H1 (cell line): ENCODE measurements at regions not wholly inside any gene's neighbourhood (a gene's known extent, or its start where the extent isn't known, plus 50 kb on each side); places are given as distances from the start of the nearest gene placed in this dataset.

Experiments
- CTCF ChIA-PET: fragments of 300-600 bp; sonication (Branson Sonifier 250); formaldehyde crosslinking; loops from one replicate; lab custom pipeline; 2021; ENCODE audit not compliant: partially characterized antibody; lab: Charles Lee
- POLR2A ChIA-PET: fragments of 300-600 bp; sonication (Branson Sonifier 250); formaldehyde crosslinking; loops from one replicate; lab custom pipeline; 2021; ENCODE audit warnings: inconsistent platforms; ENCODE audit not compliant: partially characterized antibody; lab: Charles Lee
- DNase-seq, 2 experiments: peaks; one replicate each; pipeline versions ENCODE4 v3.0.0 to v3.0.0-alpha.2; 2010 to 2022; ENCODE audit warnings: low spot score in 2 of 2, low read depth in 1 of 2, mixed read lengths in 1 of 2
- FAIRE-seq: peaks from 2 replicates; lab custom pipeline; 2011; peaks lifted over from hg19 to GRCh38; lab: Jason Lieb, UNC
- H2AFZ ChIP-seq: 2 replicates; pipeline ENCODE4 v1.8.1; 2012; ENCODE audit warnings: low read length, inconsistent platforms
- H2AK5ac ChIP-seq: 2 replicates; pipeline ENCODE4 v1.6.1; 2013; ENCODE audit warnings: low read depth, low read length
- H2BK120ac ChIP-seq: replicated peaks from 2 replicates; pipeline ENCODE3; 2013; ENCODE audit warnings: low read depth, low read length, inconsistent platforms
- H2BK12ac ChIP-seq: 2 replicates; pipeline ENCODE4 v1.6.1; 2013; ENCODE audit warnings: low read depth, low read length
- H2BK15ac ChIP-seq: 2 replicates; pipeline ENCODE4 v1.6.1; 2013; ENCODE audit warnings: low read length
- H2BK20ac ChIP-seq: 2 replicates; pipeline ENCODE4 v1.6.1; 2013; ENCODE audit warnings: low read length
- H2BK5ac ChIP-seq: 2 replicates; pipeline ENCODE4 v1.6.1; 2013; ENCODE audit warnings: low read depth, low read length
- H3K14ac ChIP-seq: 2 replicates; pipeline ENCODE4 v1.6.1; 2013; ENCODE audit warnings: inconsistent platforms; ENCODE audit not compliant: insufficient read length
- H3K18ac ChIP-seq: 2 replicates; pipeline ENCODE4 v1.6.1; 2013; ENCODE audit warnings: low read length; ENCODE audit errors: extremely low read depth
- H3K23ac ChIP-seq: 2 replicates; pipeline ENCODE4 v1.6.1; 2013; ENCODE audit warnings: inconsistent platforms; ENCODE audit not compliant: insufficient read length
- H3K23me2 ChIP-seq: 2 replicates; pipeline ENCODE4 v1.6.1; 2013; ENCODE audit warnings: low read depth, low read length
- H3K27ac ChIP-seq: 2 replicates; pipeline ENCODE4 v1.6.1; 2011; ENCODE audit warnings: low read depth, low read length, inconsistent platforms
- H3K27me3 ChIP-seq, 4 experiments: replicated peaks in 1 of 4; 1 replicate in 1 of 4; 2 replicates in 3 of 4; pipeline versions ENCODE4 v1.6.1 to v1.8.1; 2011 to 2013; ENCODE audit warnings: low read length in 3 of 4, mild to moderate bottlenecking in 3 of 4, inconsistent platforms in 2 of 4, mixed read lengths in 2 of 4, moderate library complexity in 1 of 4; ENCODE audit not compliant: control insufficient read depth in 3 of 4, insufficient read depth in 3 of 4; ENCODE audit errors: extremely low read depth in 1 of 4
- H3K36me3 ChIP-seq, 4 experiments: 2 replicates each; pipeline versions ENCODE4 v1.6.1 to v1.8.1; 2011 to 2013; ENCODE audit warnings: mild to moderate bottlenecking in 4 of 4, low read length in 3 of 4, moderate library complexity in 2 of 4, control low read depth in 1 of 4, inconsistent platforms in 1 of 4; ENCODE audit not compliant: insufficient read depth in 4 of 4, control insufficient read depth in 2 of 4
- H3K4ac ChIP-seq: replicated peaks from 2 replicates; pipeline ENCODE3; 2013; ENCODE audit warnings: low read length, low read depth, mixed read lengths, inconsistent platforms; ENCODE audit not compliant: insufficient read length
- H3K4me1 ChIP-seq, 4 experiments: replicated peaks in 1 of 4; 1 replicate in 1 of 4; 2 replicates in 3 of 4; pipeline versions ENCODE4 v1.6.1 to v1.8.1; 2011 to 2013; ENCODE audit warnings: low read length in 3 of 4, inconsistent platforms in 2 of 4, mixed read lengths in 1 of 4; ENCODE audit not compliant: insufficient read depth in 4 of 4, control insufficient read depth in 3 of 4
- H3K4me2 ChIP-seq, 2 experiments: 2 replicates each; pipeline versions ENCODE4 v1.6.1 to v1.8.1; 2011 to 2013; ENCODE audit warnings: low read depth in 2 of 2, low read length in 2 of 2, control low read depth in 1 of 2, inconsistent platforms in 1 of 2, mild to moderate bottlenecking in 1 of 2; ENCODE audit not compliant: insufficient read depth in 1 of 2
- H3K4me3 ChIP-seq, 4 experiments: fragments of 200-600, 300-600 bp in 1 of 4; sonication (generic), shearing (Covaris generic), sonication (Bioruptor Twin) in 1 of 4; 2 replicates each; pipeline versions ENCODE4 v1.5.1 to v1.8.1; 2011 to 2016; ENCODE audit warnings: low read length in 4 of 4, low read depth in 3 of 4, control low read depth in 2 of 4, inconsistent platforms in 2 of 4, mild to moderate bottlenecking in 2 of 4, mixed read lengths in 1 of 4, moderate library complexity in 1 of 4; ENCODE audit not compliant: insufficient read depth in 2 of 4; ENCODE audit errors: extremely low read depth in 1 of 4
- H3K56ac ChIP-seq: replicated peaks from 2 replicates; pipeline ENCODE3; 2013; ENCODE audit warnings: low read depth, mild to moderate bottlenecking, mixed read lengths, low read length, inconsistent platforms; ENCODE audit not compliant: insufficient read length
- H3K79me1 ChIP-seq: 2 replicates; pipeline ENCODE4 v1.6.1; 2013; ENCODE audit warnings: low read depth, low read length, control low read depth
- H3K79me2 ChIP-seq, 2 experiments: 2 replicates each; pipeline versions ENCODE4 v1.6.1 to v1.8.1; 2012 to 2013; ENCODE audit warnings: low read length in 2 of 2, mild to moderate bottlenecking in 2 of 2, inconsistent platforms in 1 of 2; ENCODE audit not compliant: insufficient read depth in 2 of 2, control insufficient read depth in 1 of 2
- H3K9ac ChIP-seq, 4 experiments: replicated peaks in 1 of 4; 1 replicate in 1 of 4; 2 replicates in 3 of 4; pipeline versions ENCODE4 v1.6.1 to v1.8.1; 2011 to 2013; ENCODE audit warnings: low read depth in 3 of 4, low read length in 3 of 4, control low read depth in 2 of 4, mild to moderate bottlenecking in 2 of 4, moderate library complexity in 2 of 4, inconsistent platforms in 1 of 4; ENCODE audit errors: extremely low read depth in 1 of 4
- H3K9me3 ChIP-seq, 2 experiments: 2 replicates each; pipeline versions ENCODE4 v1.6.1 to v1.8.1; 2012 to 2013; ENCODE audit warnings: mild to moderate bottlenecking in 2 of 2, moderate library complexity in 2 of 2, control low read depth in 1 of 2, inconsistent platforms in 1 of 2, low read depth in 1 of 2, low read length in 1 of 2, mixed read lengths in 1 of 2; ENCODE audit not compliant: insufficient read depth in 2 of 2
- H4K20me1 ChIP-seq, 2 experiments: replicated peaks in 1 of 2; 2 replicates each; pipeline versions ENCODE3 to v1.8.1; 2011 to 2013; ENCODE audit warnings: inconsistent platforms in 2 of 2, low read length in 2 of 2, mild to moderate bottlenecking in 1 of 2; ENCODE audit not compliant: insufficient read depth in 2 of 2, control insufficient read depth in 1 of 2
- H4K5ac ChIP-seq: 2 replicates; pipeline ENCODE4 v1.6.1; 2013; ENCODE audit warnings: low read length, low read depth, mixed read lengths, inconsistent platforms; ENCODE audit not compliant: insufficient read length
- H4K8ac ChIP-seq: 2 replicates; pipeline ENCODE4 v1.8.0; 2013; ENCODE audit warnings: mild to moderate bottlenecking, moderate library complexity, low read length, inconsistent platforms; ENCODE audit not compliant: insufficient read depth; ENCODE audit errors: extremely low read depth
- H4K91ac ChIP-seq: replicated peaks from 2 replicates; pipeline ENCODE3; 2013; ENCODE audit warnings: low read length, mixed read lengths, inconsistent platforms; ENCODE audit not compliant: insufficient read length
- KDM1A ChIP-seq: fragments of 200-600, 300-600 bp; sonication (generic); IDR thresholded peaks from 2 replicates; pipeline ENCODE4 v1.7.1; 2016; ENCODE audit warnings: mild to moderate bottlenecking, low read length, borderline replicate concordance
- KDM4A ChIP-seq: IDR thresholded peaks from one replicate; pipeline ENCODE4 v1.7.1; 2012; ENCODE audit warnings: low read depth, mild to moderate bottlenecking, moderate library complexity, low read length, inconsistent platforms; ENCODE audit not compliant: severe bottlenecking
- MAX ChIP-seq: IDR thresholded peaks from 2 replicates; pipeline ENCODE4 v1.6.1; 2012; ENCODE audit warnings: inconsistent platforms
- NANOG ChIP-seq: IDR thresholded peaks from 2 replicates; pipeline ENCODE4 v1.6.1; 2011; ENCODE audit warnings: low read length, low read depth, mild to moderate bottlenecking, inconsistent platforms; ENCODE audit not compliant: insufficient read depth, poor library complexity, severe bottlenecking
- POLR2AphosphoS5 ChIP-seq: IDR thresholded peaks from 2 replicates; pipeline ENCODE4 v1.6.1; 2011; ENCODE audit warnings: low read depth, low read length
- SIX5 ChIP-seq: IDR thresholded peaks from 2 replicates; pipeline ENCODE4 v1.6.1; 2011; ENCODE audit warnings: mild to moderate bottlenecking, low read depth, low read length
- TAF1 ChIP-seq: IDR thresholded peaks from 2 replicates; pipeline ENCODE4 v1.6.1; 2011; ENCODE audit warnings: mild to moderate bottlenecking, low read depth, low read length
- TEAD4 ChIP-seq: IDR thresholded peaks from 2 replicates; pipeline ENCODE4 v1.6.1; 2012; ENCODE audit warnings: low read depth, low read length, inconsistent platforms, mixed read lengths
- WGBS, 2 experiments: shearing (Covaris generic) in 1 of 2; methylation state at CpG; one replicate each; pipeline versions ENCODE4 v1.1.6 to v1.1.7; 2013 to 2015; ENCODE audit warnings: low lambda C conversion rate in 2 of 2, mixed read lengths in 2 of 2, inconsistent platforms in 1 of 2, low coverage in 1 of 2, missing lambda C conversion rate in 1 of 2; ENCODE audit not compliant: insufficient replicate concordance in 2 of 2, insufficient coverage in 1 of 2, insufficient read length in 1 of 2; ENCODE audit errors: extremely low coverage in 1 of 2, missing lambda C conversion rate in 1 of 2; 5-methylcytosine and 5-hydroxymethylcytosine counted together
- TF ChIP-seq, protein P1 (sequence below): IDR thresholded peaks from 2 replicates; pipeline ENCODE4 v1.6.1; 2012; ENCODE audit warnings: inconsistent platforms

DNA sequence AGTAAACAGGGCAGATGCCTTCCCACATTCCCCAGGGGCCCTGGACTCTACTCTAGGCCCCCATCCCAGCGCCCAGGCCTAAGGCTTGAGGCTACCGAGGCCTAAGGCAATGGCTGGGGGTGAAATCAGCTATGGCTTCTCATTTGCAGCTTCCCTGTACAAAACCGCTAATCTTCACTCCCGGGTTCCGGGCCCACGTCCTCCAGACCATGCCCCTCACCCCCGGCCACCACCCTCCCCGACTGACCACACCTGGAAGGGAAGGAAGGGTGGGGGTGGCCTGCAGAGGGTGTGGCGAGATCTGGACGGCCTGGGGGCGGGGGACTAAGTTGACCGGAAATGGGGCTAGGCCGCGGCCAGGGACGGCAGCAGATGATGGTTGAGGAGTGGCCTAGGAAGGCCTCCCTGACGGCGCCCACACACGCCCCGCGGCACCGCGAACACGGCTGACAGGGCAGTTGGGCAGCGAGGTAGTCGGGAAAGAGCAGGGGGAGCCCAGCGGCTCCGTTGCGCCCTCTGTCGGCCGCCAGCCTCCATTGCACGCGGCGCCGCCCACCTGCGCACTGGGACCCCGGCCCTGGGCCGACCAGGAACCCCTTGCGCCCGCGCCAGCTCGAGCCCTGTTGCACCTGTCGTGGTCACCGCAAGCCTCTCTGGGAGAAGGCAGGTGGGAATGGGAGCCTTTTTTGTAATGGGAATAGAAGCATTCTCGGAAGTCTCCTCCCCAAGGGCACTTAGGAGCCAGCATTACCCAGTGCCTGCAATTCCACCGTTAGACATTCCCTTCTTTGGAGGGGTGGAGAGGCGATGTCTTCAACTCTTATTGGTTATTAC lies 95.9 kb upstream of the CALM2 start:
- DNase-seq (peak in 1 of 2 experiments; percentile 96), FAIRE-seq (no peak)
- no peak overlapping the region for H2AFZ ChIP-seq
- H3K23ac ChIP-seq = no peak overlapping the region
- H3K14ac ChIP-seq = no peak overlapping the region
- peak overlapping the region in 3 of 4 experiments; percentile 3 to 56 (median 12); a peak in 3 of 8 replicates for H3K4me3 ChIP-seq
- no peak overlapping the region for H2AK5ac ChIP-seq
- 21% methylated on average over 42 of the region's 46 CpGs; no CpG with 5 or more reads in 1 of the 2 experiments for WGBS, 2 experiments
- H3K18ac ChIP-seq = peak overlapping the region; percentile 51
- no peak overlapping the region for H3K4ac ChIP-seq
- H4K5ac ChIP-seq = no peak overlapping the region
- H3K23me2 ChIP-seq = no peaks in the 10 kb centered on the region
- H2BK15ac ChIP-seq = peak overlapping the region; percentile 97; the same call in 1 of the 2 replicates
- H3K9ac ChIP-seq = no peak overlapping the region
- CTCF ChIA-PET = interaction anchor here (0.5 to 9.8 kb wide), 34 partner anchors 8 to 289 kb away, joined by 3 to 58 read pairs (median 4); partner anchors contain the start of gene MSH2
- no peak overlapping the region for H3K56ac ChIP-seq
- H3K27ac ChIP-seq = no peak overlapping the region
- H3K36me3 ChIP-seq = no peaks in the 10 kb centered on the region
- H2BK5ac ChIP-seq = peak overlapping the region; percentile 85; the same call in 1 of the 2 replicates
- H3K4me1 ChIP-seq = peaks cover 0 to 4% (median 0%) of the 10 kb centered on the region in 4 experiments; a peak in 4 of 7 replicates
- H3K79me1 ChIP-seq = no peaks in the 10 kb centered on the region
- H3K4me2 ChIP-seq = peak overlapping the region; percentile 6 to 60; a peak in 3 of 4 replicates
- no peak overlapping the region; the same call in 1 of the 2 replicates for H4K8ac ChIP-seq
- H4K91ac ChIP-seq = no peak overlapping the region
- H3K9me3 ChIP-seq = no peaks in the 10 kb centered on the region
- no peaks in the 10 kb centered on the region for H4K20me1 ChIP-seq
- no peaks in the 10 kb centered on the region; a peak in 1 of 7 replicates for H3K27me3 ChIP-seq
- H2BK12ac ChIP-seq = peak overlapping the region; percentile 71; the same call in 1 of the 2 replicates
- H2BK20ac ChIP-seq = no peak overlapping the region; the same call in 1 of the 2 replicates
- H3K79me2 ChIP-seq = no peaks in the 10 kb centered on the region
- no peak overlapping the region for H2BK120ac ChIP-seq
- POLR2A ChIA-PET = interaction anchor here (1.0 to 1.2 kb wide), 4 partner anchors 9 to 77 kb away, joined by 3 to 5 read pairs (median 3); no protein-coding TSS in a partner anchor
- TF ChIP-seq TAF1 = no peak
- no peak for TF ChIP-seq KDM1A
- TF ChIP-seq TEAD4 = 0 out of 2 replicates have a peak, but pooled peaks have one; percentile 17
- TF ChIP-seq NANOG = no peak
- TF ChIP-seq KDM4A = peak; percentile 60
- TF ChIP-seq, protein P1, sequence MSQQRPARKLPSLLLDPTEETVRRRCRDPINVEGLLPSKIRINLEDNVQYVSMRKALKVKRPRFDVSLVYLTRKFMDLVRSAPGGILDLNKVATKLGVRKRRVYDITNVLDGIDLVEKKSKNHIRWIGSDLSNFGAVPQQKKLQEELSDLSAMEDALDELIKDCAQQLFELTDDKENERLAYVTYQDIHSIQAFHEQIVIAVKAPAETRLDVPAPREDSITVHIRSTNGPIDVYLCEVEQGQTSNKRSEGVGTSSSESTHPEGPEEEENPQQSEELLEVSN = peak; percentile 30
- TF ChIP-seq POLR2AphosphoS5 = no peak
- peak; percentile 81 for TF ChIP-seq MAX
- TF ChIP-seq SIX5 = no peak
